ENCODE measurements at regions not wholly inside any gene's neighbourhood (a gene's known extent, or its start where the extent isn't known, plus 50 kb on each side); places are given as distances from the start of the nearest gene placed in this dataset.
A peak's percentile ranks its signal among the peaks of the same experiment; 100 is the strongest.

GRCh38 chr9:105150991-105151685, 93.3 kb upstream of the SLC44A1 start:
- no peak for DNase-seq

- DNase-seq, result no peak
These were observed 92.8 kb upstream of the SLC44A1 start for GRCh38 chr9:105151686-105151995.

GRCh38 chr9:105154723-105155191, 89.7 kb upstream of the SLC44A1 start:
- DNase-seq, result no peak

- DNase-seq, result peak; percentile 31 to 39
These were observed 87.3 kb upstream of the SLC44A1 start for GRCh38 chr9:105157171-105157583.

GRCh38 chr9:105158020-105158419, 86.4 kb upstream of the SLC44A1 start:
- no peak for DNase-seq

GRCh38 chr9:105158898-105159297, 85.6 kb upstream of the SLC44A1 start:
- no peak for DNase-seq

GRCh38 chr9:105168870-105169319, 75.6 kb upstream of the SLC44A1 start:
- no peak for DNase-seq

GRCh38 chr9:105171076-105171475, 73.4 kb upstream of the SLC44A1 start:
- no peak for DNase-seq

GRCh38 chr9:105171589-105171988, 72.9 kb upstream of the SLC44A1 start:
- no peak for DNase-seq

GRCh38 chr9:105172436-105172835, 72.0 kb upstream of the SLC44A1 start:
- no peak for DNase-seq

- no peak for DNase-seq
These were observed 71.1 kb upstream of the SLC44A1 start for GRCh38 chr9:105173306-105173705.

GRCh38 chr9:105173826-105174225, 70.6 kb upstream of the SLC44A1 start:
- DNase-seq, result no peak

- no peak for DNase-seq
These were observed 68.3 kb upstream of the SLC44A1 start for GRCh38 chr9:105176194-105176593.

- DNase-seq, result no peak
These were observed 66.4 kb upstream of the SLC44A1 start for GRCh38 chr9:105178076-105178475.

GRCh38 chr9:105187781-105188180, 56.7 kb upstream of the SLC44A1 start:
- no peak for DNase-seq

GRCh38 chr9:105188746-105189145, 55.7 kb upstream of the SLC44A1 start:
- no peak for DNase-seq

GRCh38 chr9:105191508-105192121, 52.8 kb upstream of the SLC44A1 start:
- DNase-seq, result no peak

GRCh38 chr9:105193560-105193959, 50.9 kb upstream of the SLC44A1 start:
- DNase-seq, result no peak

- no peak for DNase-seq
These were observed 50.2 kb upstream of the SLC44A1 start for GRCh38 chr9:105194234-105194633.

Measured in activated T-cell treated with anti-CD3 and anti-CD28 coated beads, Interleukin-2, amount 50 U/mL, for 48 hours (primary cell).